HG03565 (cell line): ENCODE measurements at regions not wholly inside any gene's neighbourhood (a gene's known extent, or its start where the extent isn't known, plus 50 kb on each side); places are given as distances from the start of the nearest gene placed in this dataset.

Experiments
- ATAC-seq: cut with Tn5 transposase; IDR thresholded peaks from one replicate; pipeline ENCODE4 v1.9.1; 2021; ENCODE audit warnings: mild to moderate bottlenecking, moderate library complexity; ENCODE audit not compliant: unreplicated experiment

DNA sequence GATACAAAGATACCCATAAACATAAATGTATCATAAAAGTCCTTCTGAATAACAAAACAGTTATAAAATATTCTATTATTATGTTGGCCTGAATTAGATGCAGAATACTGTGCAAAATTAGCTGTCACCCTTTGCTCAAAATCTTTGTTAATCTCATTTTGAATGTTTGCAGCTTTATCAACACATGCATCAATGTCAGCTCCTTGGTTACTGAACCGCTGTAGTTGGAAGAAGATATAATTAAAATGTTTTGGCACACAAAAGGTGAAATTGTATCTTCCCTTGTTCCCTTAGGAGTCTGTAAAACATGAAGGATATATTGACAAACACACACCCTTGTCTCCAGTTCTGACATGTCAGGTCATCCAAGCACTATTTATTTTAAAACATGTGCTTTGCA is 146.3 kb upstream of the POU5F2 start:
- no peak for ATAC-seq

DNA sequence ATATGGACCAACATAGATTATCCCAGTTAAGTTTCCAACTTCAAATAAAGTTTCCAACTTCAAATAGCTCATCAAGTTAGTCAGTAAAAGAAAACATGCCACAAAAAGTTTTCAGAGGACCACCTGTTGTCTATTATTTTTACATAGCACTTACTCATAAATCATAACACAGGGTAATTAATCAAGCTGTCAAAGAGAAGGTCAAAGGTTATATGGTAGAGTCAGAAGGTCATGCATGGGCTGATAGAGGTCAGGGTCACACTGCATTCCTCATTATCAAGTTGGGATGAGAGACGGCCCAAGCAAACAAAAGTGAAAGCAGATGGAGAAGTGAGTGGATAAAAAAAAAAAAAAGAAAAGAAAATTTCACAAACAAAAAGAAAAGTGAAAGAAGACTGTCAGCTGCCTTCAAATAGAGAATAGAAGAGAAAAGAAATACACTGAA is 145.5 kb upstream of the POU5F2 start:
- ATAC-seq = no peak

DNA sequence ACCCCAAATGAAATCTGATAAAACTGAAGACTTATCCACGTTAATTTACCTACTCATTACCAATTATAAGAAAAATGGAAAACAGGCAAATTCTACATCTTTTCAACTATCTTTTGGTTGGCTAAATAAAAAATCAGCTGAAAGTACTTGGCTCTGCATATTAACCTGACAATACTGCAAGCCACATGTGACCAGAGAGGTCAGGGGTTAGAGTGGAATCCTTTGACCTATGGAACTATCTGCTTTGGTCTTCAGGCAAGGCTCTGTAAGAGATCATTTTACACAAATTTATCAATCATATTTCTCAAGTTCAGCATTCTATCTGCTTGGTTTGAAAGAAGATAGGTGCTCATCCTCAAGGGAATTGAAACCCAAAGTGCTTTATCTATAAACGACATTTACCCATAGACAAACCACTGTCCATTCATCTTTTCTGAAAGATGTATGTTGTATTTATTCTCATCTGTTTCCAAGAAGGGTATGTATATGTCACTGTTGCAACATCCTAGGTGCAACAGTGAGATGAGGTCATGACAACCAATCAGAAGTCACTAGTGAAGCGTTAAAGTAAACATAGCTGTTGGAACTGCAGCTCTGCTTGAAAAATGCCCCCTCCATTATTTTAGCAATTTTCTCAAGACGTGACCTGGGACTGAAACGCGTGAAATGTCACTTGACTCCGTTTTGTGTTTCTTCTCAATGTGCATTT is 144.9 kb upstream of the POU5F2 start:
- ATAC-seq = no peak

DNA sequence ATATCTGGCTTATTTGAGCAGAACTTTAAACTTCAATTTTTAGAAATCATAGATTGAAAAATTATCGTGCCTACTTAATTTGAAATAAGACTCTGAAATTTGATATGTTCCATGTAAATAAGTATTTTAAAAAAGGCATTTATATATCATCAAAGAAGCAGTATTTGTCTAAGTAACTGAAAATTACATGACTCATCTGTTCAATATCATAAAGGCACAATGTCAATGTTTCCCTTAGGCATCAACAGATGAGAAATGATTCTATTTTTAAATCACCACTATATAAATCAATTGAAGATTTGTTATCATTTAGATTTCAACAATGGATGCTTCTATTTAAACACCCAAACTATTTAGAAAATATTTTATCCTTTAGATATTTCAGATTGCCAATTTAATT is 142.9 kb upstream of the POU5F2 start:
- no peak for ATAC-seq

DNA sequence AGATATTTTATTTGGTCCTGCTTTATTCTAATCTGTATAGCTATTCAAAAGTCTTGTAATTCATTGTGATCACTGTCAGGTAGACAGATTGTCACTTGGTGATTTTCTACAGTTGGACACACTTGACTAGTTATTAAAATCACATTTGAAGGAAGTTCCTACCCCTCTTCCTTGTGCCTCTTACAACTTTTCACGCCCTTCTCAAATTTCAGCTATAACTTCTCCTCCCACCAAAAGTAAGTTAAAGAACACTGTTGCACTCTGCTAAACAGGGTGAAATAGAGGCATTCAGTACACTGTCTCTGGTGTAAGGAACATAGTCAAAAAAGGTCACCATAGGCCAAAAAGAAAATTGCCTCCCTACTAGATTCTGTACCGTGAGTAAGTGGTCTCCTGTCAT is 142.1 kb upstream of the POU5F2 start:
- no peak for ATAC-seq

DNA sequence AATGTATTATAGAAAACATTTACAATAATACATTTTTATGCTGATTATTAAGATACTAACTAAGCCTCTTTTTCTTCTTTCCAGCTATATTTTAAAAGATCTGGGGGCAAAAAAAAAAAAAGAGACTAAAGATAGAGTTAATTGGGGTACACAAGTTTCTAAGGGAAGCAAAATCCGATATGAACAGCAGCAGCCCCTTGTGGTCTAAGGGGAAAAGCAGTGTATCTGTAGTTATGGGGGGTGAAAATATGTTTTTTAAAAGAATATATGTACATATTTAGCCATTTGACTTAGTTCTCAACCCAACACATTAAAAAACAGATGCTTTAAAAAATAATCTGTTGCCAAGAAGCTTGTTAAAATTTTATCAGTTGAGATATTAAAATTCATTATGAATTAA is 134.3 kb upstream of the POU5F2 start:
- no peak for ATAC-seq

DNA sequence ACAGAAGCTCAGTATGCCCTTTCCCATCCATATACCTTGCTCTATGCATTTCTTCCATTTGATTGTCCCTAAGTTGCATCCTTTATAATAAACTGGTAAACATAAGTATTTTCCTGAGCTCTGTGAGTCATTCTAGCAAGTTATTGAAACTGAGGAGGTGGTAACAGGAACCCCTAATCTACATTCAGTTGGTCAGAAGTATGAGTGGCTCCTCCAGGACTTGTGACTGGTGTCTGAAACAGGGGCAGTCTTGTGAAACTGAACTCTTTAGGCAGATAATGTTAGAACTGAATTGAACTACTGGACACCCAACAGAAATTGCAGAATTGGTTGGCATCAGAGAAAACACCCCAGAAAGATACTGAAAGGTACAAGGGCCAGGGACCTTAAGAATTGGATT is 133.1 kb upstream of the POU5F2 start:
- peak; percentile 48 for ATAC-seq

DNA sequence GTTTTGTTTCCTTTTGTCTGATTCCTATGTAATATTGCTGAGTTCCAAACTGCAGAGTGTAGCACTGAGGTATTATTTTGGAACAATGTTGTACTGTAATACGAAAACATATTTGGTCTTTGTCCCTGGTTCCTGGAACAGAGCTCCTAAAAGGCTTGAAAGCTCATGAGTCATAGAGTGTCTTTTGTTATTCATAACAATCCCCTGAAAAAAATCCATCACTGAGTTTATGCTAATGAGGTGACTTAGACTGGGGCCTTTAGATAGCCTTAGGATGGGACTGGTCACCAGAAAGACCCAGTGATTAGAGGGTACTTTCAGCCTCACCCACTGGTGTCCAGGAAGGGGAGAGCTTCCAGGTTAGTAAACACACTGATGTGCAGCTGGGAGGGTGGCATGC is 132.7 kb upstream of the POU5F2 start:
- ATAC-seq = peak; percentile 72

DNA sequence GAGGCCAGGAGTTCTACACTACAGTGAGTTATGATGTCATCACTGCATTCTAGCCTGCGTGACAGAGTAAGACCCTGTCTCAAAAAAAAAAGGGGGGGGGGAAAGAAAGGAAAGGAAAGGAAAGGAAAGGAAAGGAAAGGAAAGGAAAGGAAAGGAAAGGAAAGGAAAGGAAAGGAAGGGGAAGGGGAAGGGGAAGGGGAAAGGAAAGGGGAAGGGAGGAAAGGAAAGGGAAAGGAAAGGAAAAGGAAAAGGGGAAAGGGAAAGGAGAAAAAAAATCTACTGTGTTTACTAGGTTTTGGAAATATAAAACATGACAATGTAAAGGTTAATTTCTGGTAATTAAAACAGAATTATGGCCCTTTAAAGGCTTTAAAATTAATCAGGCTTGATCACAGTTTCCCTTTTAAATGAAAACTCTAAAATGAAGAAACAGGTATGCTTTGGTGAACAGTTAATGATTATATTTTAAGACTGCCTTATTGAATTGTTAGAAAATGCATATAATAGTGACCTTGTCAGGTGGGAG is 131.9 kb upstream of the POU5F2 start:
- no peak for ATAC-seq

DNA sequence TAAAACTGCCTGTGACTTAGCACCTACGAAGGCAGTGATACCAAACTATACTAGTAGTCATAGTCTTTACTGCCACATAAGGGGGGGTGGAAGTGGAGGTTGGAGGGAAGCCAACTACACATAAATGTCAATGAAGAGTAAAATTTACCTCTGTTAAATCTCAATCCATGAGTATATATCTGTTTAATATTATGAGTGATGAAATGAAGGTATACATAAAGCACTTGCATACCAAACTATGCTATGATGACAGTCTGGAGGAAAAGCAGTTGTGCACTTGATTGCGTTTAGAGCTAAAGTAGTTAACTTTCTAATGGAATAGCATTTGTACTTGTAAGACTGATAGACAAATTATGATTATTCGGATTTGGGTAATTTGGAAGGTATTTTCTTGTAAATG is 129.2 kb upstream of the POU5F2 start:
- ATAC-seq = no peak

DNA sequence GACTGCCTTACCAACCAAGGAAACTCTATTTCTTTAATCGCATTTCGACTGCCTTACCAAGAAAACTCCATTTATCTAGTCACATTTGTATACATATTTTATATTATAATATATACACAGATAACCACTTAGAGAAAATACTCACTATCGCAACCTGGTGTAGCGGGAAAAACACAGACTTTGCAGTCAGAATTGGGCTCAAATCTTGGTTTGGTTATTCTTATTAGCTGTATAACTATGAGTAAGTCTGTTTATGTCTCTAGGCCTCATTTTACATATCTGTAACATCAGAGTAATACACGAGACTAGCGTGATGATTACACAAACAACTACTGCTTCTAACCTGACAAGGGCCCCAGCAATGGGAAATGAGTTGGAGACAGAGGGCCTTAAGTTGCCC is 127.5 kb upstream of the POU5F2 start:
- no peak for ATAC-seq

DNA sequence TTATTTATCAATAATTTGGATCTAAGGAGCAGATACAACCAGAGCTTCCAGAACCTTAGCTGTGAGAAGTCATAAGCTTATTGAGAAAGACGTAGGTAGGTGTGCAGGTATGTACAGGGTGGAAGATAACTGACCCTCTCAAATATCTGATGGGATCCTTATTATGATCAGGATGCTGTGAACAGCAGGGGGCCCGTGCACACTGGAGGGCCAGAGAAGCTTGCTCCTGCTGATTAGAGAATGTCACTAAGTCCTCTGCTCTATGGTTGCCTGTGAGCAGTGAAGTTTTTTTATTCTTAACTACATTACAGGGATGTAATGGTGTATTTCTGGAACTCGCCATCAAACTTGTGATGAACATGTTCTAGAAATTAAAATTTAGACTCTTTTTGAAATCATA is 108.9 kb upstream of the POU5F2 start:
- ATAC-seq = no peak

DNA sequence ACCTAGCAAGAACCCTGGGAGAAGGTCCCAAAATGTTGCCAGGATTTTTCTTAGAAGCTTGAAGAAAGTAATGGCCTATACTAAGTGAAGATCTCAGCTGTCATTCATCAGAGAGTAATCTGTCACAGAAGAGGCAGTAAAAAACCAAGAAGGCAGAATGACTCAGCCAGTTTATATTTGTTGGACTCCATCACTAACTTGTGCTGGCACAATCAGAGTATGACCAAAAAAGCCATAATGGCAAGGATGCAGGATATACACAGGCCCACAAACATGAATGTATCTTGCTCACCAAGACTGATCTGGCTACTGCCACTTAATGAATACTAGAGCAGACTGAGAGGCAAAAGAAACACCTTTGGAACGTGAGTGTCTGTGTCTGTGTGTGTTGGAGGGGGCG is 104.0 kb upstream of the POU5F2 start:
- ATAC-seq = no peak

DNA sequence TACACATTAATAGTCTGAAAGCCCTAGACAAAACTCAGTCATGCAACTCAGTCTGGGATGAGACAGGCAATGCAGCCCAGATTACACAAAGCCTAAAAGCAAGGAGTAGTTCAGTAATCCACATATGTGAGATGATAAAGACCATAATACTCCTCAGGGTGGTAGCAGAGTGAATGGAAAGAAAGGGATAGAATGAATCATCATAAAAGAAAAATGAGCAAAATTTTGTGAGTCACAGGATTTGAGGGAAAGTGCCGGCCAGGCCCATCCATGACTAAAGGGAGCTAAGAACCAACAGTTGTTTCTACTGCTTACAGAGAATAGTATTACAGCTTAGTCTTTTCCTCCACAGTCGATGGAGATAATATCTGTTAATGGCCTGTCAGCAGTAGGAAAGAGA is 90.0 kb upstream of the POU5F2 start:
- ATAC-seq = no peak

DNA sequence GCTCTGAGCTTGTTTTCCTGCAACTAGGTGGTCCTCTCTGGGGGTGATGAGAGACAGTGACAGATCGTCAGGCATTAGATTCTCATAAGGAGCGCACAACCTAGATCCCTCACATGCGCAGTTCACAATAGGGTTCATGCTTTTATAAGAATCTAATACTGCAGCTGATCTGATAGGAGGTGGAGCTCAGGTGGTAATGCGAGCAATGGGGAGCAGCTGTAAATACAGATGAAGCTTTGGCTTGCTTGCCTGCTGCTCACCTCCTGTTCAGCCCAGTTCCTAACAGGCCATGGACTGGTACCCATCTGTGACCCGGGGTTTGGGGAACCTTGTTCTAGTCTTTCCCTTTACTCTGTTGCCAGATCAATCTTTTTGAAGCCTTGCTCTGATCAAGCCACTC is 89.5 kb upstream of the POU5F2 start:
- ATAC-seq = no peak

DNA sequence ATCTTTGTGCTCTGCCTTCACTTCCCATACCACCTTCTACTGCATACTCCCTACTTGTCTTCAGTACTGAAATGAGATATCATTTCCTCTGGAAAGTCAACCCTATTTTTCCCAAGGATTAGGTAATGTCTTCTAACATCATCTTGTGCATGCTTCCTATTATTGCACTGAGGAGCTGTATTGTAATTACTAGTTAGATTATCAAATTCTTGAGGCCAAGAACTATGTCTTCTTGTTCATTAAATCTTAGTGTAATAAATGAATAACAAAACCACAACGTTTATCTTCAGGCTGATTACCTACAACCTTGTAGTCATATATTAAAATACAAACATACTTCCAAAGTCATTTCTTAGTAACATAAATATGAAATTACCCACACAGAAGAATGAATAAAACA is 87.9 kb upstream of the POU5F2 start:
- no peak for ATAC-seq

DNA sequence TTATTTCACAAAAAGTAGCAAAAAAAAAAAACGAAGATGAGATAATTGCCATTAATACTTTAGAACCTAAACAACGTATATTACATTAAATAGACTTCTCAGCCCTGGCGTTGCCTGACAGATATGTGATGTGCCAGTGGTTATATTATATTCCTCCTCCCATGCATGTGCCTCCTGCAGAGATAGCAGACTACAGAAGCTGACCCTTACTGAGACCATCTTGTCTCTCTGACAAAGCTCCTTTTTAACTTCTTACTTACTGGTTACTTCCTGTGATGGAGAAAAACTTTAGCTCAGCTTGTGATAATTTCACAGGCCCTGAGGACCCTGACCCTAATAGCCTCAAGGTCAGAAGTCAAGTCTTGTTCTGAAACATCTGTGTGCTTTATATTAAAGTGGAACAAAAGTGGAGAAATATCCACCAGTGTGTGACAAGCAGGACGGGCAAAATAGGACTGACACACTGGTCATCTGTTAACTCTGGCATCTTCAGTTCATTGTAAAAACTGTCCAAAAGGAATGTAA is 80.6 kb upstream of the POU5F2 start:
- ATAC-seq = no peak

DNA sequence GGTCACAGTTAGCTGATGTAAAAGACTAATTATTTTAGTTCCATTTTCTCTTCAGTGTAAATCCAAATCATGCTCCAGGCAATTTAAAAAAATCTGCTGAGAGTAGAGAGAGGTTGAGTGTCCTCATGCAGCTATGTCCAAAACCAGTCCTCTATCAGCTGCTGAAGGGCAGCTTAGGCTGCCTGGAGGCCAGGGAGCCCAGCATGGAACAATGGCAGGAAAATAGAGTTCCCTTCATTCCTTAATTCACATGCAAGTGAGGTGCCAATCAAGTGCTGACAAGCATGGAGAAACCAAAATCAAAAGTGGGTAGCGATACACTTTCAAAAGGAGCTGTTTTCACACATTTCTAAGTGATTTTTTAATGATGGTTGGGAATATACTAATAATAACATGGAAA is 78.3 kb upstream of the POU5F2 start:
- ATAC-seq = no peak

DNA sequence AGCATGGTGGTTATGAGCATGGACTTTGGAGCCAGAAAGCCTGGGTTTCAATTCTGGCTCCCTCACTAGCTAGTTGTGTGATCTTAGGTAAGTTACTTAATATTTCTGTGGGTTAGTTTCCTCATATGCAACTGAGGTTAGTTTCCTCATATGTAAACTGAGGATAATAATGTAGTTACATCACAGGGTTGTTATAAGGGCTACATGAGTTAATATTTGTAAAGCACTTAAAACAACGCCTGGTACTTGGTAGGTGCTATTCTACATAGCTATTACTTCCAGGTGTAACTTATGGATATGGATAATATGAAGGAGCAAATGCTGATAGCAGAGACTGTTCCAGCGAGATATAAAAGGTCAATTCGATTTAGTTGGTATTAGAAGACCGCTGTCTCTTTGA is 69.4 kb upstream of the POU5F2 start:
- ATAC-seq = no peak

DNA sequence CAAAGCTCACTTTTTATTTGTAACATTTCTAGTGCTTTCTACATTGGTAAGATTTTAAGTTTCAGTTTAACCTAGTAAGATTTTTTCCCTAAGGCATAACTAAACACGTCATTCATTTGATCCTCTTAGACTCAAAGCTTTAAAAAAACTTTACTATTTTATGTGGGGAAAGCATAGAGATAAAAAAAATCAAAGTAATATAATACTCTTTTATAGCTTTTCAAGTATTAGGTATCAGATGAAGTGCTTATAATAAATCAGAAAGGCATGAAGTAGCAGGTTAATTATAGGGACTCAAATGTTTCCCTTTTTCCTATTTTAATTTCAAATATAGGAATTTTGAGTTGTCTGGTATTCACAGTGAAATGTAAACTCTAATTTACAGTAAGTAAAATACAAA is 68.0 kb upstream of the POU5F2 start:
- ATAC-seq = no peak

DNA sequence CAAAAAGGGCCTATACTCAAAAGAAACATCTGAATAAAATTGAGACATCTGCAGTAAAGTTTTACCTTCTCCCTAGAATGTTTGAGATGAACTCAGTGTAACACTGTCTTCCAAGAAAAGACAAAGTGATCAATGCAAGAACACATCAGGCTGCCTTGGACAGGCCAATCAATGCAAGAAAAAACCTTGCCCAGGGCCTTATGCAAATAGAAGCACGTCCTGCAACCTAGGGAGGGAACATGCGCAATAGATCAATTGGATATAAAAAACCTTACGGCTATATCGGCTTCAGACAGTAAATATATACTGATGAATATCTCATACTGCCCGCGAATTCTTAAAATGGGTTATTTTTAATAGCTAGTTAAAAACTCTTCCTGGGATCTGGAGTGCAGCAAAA is 66.4 kb upstream of the POU5F2 start:
- no peak for ATAC-seq

DNA sequence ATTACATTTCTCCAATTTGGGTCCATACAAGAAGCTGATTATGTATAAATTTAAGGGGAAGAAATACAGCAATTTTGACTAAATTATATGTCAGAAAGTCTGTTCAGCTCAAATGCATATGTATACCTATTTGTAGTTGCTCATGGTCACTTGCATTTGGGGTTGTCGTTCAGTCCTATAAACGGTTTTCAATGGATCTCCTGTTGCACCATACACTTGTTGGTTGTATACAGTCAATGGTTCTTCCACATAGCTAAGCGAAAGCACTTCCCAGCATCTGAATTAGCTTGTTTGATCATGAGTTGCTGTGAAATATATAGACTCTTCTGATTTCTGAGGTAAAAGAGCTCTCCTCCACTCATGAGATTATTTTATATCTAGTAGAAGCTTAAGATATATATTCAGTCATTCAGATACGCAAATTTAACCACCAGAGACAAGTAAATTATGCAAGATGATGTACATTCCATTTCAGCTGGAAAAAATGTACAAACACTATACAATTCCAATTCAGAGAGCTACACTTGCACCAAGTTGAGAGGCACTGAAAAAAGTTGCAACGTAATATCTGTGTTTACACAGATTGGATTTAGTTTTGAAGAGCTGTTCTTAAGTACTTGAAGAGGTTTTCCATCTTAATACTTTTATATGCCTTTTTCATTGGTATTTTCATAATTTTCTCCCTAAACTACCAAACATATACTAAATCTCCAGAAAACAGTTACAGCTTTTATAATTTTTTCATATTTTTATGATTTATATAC is 64.4 kb upstream of the POU5F2 start:
- ATAC-seq = no peak
